ENCODE measurements at regions not wholly inside any gene's neighbourhood (a gene's known extent, or its start where the extent isn't known, plus 50 kb on each side); places are given as distances from the start of the nearest gene placed in this dataset.

DNA sequence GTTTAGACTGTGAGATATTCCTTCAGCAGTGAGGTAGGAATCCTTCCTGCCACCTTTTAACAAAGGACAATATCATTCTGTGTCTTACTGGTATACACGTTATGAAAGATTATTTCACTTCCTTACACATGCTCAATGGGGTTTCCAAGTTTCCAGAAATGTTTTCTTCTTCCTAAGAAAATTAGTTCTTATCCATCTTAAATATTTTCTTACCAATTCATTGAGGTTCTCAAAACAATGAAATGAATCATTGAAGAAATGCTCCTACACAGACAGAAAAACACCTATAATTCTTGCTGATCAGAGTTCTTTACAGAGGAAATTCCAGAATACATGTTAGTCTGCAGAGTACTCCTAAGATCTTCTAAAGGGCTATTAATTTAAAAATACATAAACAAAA lies 51.4 kb upstream of the SEC61G start:
- DNase-seq (ENCODE audit: low read depth, low spot score) = no peak
- H3K4me3 ChIP-seq (ENCODE audit: low read length) = no peak overlapping the region

DNA sequence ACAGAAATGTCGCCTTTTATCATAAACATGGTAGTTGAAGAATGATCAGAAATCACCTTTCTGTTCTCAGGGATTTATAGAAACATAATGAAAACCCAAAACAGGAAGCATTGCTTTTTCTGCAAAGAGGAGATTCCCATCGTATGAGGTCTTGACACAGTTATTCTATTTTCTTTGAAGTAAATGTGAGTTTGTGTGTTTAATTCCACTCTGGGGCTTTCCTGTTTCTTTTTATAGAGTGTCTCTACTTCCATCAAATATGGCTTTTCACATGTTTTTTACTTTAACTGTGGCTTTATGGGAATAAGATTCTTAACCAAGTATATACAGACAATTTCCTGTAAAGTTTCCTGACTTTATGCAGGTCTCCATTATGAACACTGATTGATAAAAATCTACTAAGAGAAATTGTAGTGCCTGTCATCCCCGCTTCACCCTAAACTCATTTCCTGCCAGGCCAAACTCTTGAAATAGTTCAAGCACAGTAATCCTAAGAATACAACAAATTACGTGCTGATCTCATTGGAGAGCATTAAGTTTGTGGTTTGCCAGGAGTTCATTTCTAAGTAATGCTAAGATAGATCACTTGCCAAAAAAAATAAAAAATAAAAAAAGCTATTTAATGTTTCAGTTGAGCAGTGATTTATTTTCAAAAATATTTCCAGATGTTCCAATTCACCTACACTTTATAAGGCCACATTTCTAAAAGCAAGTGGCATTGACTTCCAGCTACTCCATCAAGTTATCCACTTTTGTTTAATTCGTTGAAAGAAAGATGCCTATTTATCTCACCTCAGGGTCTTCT lies 52.2 kb upstream of the SEC61G start:
- DNase-seq (ENCODE audit: low read depth, low spot score) = no peak
- no peak overlapping the region for H3K4me3 ChIP-seq (ENCODE audit: low read length)

DNA sequence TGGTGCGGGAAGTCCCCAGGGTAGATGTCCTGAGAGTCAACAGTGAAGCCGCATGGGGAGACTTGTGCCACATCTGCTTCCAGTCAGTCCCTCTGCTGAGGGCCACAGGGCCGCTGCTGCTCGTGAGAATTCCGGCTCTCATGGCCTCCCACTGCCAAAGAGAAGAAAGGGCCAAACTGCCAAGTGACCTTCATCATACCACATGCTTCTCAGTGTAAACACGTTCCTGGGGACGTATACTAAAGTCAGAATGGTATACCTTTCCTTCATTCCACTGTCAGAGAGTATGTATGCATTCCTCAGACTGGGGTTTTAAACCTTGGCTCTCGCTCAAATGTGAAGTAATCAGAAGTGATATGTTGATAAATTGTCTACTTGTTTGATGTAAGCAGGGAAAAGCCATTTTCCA lies 52.8 kb upstream of the SEC61G start:
- DNase-seq (ENCODE audit: low read depth, low spot score) = no peak
- H3K4me3 ChIP-seq (ENCODE audit: low read length) = no peak overlapping the region

DNA sequence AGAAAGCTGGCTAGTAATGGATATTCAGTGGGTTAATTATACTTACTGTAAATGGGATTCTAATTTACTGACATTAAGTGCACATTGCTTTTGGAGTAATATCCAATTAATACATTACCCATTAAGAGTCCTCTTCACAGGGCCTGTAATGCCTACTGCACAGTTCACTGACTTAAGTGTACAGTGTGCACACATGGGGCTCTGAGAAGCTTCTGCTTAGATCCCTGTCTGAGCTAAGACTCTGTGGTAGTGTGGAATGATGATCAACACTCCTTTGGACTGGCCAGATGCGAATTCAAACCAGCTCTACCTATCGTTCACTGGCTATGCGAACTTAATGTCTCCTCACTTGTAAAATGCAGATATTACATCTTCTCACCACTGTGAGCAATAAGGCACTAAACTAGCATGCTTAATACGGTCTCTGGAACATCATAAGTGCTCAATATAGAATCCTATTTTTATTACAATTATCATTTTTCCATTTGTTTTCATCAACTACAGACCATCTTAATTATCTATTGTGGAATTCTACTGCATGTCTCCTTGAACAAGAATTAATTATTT lies 53.8 kb upstream of the SEC61G start:
- no peak overlapping the region for H3K4me3 ChIP-seq (ENCODE audit: low read length)
- DNase-seq (ENCODE audit: low read depth, low spot score) = no peak

DNA sequence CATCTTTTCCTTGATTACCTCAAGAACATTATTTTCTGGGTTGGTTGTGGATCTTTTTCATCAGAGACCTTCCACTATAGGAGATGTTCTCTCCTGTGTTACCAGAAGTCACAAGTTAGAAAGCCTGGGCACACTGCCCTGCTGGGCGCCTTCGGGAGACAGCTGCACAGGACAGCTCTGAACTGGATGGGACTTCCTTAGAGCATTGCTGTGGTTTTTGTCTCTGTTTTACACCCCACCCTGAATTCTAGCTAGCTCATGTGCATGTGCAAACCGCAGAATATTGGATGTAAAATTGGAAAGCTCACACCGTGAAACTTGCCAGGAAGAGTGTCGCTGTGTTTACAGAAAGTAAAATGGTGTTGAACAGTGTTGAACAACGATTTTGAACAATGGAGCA lies 54.4 kb upstream of the SEC61G start:
- no peak overlapping the region for H3K4me3 ChIP-seq (ENCODE audit: low read length)
- no peak for DNase-seq (ENCODE audit: low read depth, low spot score)

DNA sequence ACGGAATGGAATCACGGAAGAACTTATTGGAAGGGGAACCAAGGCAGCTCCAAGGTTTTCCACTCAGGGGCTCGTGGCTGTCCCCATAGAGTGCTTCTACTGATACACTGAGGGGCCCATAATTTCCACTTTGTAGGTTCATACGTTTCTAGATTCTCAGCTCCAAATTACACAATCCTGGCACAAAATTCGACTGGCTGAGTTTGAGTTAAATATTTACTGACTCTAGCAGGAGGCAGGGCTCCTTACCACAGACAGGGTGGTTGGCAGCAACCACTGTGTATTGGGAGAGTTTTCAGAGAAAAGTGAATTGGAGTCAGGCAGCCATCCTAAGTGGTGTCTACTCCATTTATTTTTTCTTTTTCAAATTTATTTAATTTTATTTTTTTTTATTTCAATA lies 55.4 kb upstream of the SEC61G start:
- no peak for DNase-seq (ENCODE audit: low read depth, low spot score)
- no peak overlapping the region for H3K4me3 ChIP-seq (ENCODE audit: low read length)

DNA sequence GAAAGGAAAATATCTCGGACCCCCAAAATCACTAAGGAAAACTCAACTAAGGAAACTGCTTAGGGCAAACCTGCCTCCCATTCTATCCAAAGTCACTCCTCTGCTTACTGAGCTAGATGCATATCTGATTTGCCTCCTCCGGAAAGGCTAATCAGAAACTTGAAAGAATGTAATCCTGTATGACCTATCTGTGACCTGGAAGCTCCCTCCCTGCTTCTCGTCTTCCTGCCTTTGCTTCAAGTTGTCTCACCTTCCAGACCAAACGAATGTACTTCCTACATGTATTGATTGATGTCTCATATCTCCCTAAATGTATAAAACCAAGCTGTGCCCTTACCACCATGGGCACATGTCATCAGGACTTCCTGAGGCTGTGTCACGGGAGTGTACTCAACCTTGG lies 58.1 kb upstream of the SEC61G start:
- no peak overlapping the region for H3K4me3 ChIP-seq (ENCODE audit: low read length)
- no peak for DNase-seq (ENCODE audit: low read depth, low spot score)

DNA sequence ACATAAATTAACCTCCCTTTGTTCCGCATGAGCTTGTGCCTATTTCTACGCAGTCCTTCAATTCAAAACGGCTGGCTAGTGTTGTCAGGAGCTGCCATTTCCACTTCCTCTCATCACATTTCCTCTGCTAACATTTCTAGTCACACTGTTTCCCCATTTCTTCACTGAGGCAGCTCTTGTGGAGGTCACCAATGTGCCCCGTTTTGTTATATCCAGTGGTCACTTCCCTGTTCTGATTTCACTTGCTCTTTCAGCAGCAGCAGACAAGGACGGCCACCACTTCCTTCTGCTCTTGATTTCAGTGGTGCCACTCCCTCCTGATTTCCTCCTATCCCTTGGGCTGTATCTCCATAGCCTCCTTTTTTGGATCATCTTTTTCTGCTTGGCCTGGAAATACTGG lies 64.8 kb upstream of the SEC61G start:
- H3K4me3 ChIP-seq (ENCODE audit: low read length) = no peak overlapping the region
- no peak for DNase-seq (ENCODE audit: low read depth, low spot score)

DNA sequence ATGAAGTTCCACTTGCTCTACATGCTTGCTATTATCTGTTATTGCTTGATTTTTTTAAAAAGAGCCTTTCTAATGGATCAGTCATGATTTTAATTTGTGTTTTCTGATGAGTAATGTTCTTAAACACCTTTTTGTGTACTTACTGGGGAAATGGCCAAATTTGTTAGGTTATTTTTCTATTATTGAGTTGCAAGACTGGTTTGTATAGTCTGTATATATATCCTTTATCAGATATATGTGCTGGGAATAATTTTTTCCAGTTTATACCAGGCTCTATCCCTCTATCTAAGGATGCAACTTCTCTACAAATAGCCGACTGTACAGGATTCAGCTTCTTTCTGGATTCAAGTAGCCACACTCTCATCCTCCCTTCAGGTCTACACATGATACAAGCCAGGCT lies 65.6 kb upstream of the SEC61G start:
- no peak overlapping the region for H3K4me3 ChIP-seq (ENCODE audit: low read length)
- no peak for DNase-seq (ENCODE audit: low read depth, low spot score)

DNA sequence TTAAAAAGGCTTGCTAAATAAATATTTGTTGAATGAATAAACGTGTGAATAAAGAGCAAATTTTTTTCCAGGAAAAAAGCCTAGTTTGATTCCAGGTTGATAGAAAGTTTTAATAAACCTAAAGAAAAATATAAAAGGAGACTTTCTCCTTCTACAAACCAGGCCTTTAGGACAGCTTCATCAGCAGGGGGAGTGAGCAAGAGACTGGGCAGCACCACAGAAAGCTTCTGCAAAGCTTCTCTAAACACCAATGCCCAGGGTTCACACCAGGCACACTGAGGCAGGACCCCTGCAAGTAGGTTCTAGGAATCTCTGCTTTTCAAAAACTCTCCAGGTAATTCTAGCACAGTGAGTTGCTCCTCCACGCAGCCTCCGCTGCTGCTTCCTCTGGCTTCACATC lies 66.4 kb upstream of the SEC61G start:
- no peak overlapping the region for H3K4me3 ChIP-seq (ENCODE audit: low read length)
- no peak for DNase-seq (ENCODE audit: low read depth, low spot score)

DNA sequence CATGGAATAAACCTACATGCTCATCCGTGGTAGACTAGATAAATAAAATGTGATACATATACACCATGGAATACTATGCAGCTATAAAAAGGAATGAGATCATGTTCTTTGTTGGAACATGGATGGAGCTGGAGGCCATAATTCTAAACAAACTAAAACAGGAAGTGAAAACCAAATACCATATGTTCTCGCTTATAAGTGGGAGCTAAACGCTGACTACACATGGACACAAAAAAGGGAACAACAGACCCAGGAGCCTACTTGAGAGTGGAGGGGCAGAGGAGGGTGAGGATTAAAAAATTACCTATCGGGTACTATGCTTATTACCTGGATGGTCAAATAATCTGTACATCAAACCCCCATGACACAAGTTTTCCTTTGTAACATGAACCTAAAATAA lies 68.7 kb upstream of the SEC61G start:
- no peak for DNase-seq (ENCODE audit: low read depth, low spot score)
- H3K4me3 ChIP-seq (ENCODE audit: low read length) = no peak overlapping the region

DNA sequence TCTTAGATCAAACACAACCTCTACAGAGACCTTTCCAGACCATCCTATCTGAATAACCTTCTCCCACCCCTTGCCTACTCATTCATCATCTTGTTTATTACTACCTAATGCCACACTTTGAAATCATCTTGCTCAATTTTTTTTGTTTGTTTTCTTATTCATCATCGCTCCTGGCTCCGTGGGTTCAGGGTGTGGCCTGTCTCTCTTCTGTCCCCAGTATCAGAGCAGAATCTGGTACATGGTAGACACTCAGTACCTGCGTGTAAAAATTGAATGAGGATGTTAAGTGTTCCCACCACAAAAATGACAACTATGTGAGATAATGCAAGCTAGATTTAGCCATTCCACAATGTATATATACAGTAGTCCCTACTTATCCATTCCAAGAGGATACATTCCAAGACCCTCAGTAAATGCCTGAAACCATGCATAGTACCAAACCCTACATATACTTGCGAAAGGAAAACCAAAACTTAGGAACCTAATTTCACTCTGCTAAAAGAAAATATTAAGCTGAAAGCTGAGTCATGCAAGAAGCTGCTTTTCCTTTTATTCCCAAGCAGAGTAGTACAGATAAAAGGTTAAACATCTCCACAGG lies 72.1 kb upstream of the SEC61G start:
- no peak for DNase-seq (ENCODE audit: low read depth, low spot score)
- no peak overlapping the region for H3K4me3 ChIP-seq (ENCODE audit: low read length)

DNA sequence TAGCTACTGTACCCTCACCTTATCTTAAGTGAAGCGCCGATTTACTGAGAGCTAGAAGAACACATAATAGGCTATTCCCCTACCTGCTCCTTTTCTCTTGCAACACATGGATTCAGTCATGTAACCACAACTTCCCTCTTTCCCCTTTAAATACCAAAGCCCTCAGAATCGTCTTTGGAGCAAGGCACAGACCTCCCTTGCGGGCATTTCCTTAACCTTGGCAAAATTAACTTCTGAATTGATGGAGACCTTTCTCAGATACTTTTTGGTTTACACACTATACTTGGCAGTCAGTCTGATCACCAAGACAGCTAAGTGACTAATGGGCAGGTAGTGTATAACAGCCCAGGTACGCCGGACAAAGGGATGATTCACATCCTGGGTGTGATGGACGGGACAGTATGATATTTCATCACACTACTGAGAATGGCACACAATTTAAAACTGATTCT lies 72.7 kb upstream of the SEC61G start:
- H3K4me3 ChIP-seq (ENCODE audit: low read length) = no peak overlapping the region
- no peak for DNase-seq (ENCODE audit: low read depth, low spot score)

DNA sequence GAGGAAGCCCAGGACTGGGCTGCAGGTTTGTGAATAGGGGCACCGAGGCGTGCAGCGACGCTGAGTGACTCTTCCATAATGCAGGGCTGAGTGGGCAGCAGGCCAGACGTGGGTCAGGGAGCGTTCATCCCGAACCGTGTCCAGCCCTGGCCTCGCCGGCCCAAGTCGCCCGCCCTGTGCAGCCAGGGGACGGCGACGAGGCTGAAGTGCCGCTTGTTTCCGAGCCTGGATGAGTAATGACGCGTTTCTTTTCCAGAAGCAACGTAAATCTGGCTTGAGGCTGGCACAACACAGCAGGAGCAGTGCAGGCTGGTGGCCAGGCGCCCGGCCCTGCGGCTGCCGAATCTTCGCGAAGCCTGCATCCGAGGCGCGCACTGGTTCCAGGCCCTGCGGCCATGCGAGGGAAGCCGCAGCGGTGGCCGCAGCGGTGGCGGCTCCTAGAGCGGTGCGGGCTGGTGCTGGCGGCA lies 74.0 kb upstream of the SEC61G start:
- DNase-seq (ENCODE audit: low read depth, low spot score) = no peak

DNA sequence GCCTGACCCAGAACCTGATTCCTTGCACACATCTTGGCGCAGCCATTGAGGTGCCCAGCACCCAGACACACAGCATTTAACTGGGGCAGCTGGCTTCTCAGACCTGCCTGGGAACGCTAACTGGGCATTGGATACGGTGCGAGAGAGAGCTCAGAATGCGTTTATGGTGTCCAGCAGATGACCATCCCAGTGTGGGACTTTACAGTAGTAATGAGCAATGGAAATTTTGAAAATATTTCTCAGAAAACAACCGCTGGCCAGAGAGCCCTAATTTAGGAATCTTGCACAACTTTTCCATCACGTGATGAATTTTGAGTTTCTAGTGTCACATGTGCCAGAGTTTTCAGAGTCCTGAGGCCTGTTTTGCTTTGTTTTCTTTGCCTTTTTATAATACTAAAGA lies 78.2 kb upstream of the SEC61G start:
- no peak overlapping the region for H3K4me3 ChIP-seq (ENCODE audit: low read length)
- no peak for DNase-seq (ENCODE audit: low read depth, low spot score)

More for the DNA sequence above, 74.0 kb upstream of the SEC61G start:
- no peak overlapping the region for H3K4me3 ChIP-seq (ENCODE audit: low read length)

DNA sequence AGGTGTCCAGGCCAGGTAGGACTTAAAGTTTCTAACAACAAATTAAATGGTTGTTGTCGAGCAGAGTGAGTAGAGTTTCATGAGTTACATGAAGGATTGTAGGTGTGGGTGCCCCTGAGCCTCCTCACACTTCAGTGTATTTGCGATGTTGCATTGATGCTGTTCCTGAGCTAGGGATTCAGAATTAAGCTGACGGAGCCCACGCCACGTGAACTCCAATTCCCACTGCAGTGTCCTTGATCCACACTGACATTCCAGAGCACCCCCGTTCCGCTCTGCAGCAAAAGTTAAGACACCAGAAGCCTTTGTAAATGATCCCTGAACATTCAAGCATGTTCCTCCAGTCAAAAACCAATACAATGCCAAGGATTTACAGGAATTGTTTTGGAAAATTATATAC lies 78.8 kb upstream of the SEC61G start:
- no peak overlapping the region for H3K4me3 ChIP-seq (ENCODE audit: low read length)

DNA sequence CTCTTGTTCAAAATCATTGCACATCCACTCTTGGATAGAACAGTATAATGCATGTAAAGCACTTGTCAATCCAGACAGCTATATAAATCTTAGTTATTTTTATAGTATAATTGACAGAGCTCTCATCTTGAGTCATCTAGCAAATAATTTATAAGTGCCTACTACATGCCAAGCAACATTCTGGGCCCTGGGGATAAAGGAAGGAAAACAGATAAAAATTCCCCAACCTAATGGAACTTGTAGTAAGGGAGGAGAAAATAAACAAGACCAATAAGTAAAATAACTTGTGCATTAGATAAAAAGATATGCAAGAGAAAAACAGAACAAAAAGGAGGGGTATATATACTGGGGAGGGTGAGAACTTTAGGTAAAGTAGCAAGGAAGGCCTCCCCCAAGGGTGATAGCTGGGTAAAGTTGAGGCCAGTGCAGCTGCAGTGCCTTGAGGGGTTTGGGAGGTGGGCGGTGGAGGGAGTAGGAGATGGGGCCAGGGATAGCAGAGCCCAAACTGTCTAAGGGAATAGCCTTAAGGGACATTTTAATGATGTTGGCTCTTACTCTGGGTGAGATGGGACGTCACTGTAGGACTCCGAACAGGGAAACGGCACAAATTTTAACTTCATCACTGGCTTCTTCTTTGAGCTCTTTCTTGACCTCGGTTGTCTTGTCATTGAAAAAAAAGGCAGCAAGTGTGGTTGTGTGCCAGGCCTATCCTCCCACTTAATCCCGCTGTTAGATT lies 79.3 kb upstream of the SEC61G start:
- no peak for DNase-seq (ENCODE audit: low read depth, low spot score)

More for the DNA sequence above, 78.8 kb upstream of the SEC61G start:
- DNase-seq (ENCODE audit: low read depth, low spot score) = no peak

DNA sequence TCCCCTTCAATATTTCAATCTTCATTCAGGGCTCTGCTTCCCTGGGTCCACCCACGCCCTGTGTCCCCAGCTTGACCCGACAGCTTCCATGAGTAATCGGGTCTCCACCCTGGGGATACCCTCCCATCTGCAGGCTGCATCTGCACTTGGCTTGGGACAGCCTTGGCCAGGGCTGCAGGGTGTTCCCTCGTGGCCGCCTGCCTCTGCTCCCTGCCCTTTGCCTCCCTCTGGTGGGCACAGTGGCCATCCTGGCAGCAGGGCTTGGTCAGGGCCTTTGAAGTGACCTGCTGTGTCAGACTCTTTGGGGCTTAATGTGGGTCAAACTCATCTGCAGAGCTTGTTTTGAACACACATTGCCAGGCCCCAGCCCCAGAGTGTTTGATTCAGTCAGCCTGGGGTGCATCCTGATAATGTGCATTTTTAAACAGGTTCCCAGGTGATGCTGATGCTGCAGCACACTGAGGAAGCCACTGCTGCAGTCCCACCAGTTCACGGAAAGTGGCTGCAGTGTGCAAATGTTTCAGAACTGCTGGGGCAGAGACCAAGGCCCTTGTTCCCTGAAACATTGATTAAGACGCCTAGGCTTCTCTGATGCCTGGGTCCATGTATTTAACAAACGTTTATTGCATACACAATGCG lies 80.7 kb upstream of the SEC61G start:
- no peak for DNase-seq (ENCODE audit: low read depth, low spot score)
- no peak overlapping the region for H3K4me3 ChIP-seq (ENCODE audit: low read length)

More for the DNA sequence above, 79.3 kb upstream of the SEC61G start:
- H3K4me3 ChIP-seq (ENCODE audit: low read length) = no peak overlapping the region

All from Jurkat, Clone E6-1 (cell line).